ENCODE measurements at regions not wholly inside any gene's neighbourhood (a gene's known extent, or its start where the extent isn't known, plus 50 kb on each side); places are given as distances from the start of the nearest gene placed in this dataset.
"Not testable (repeated sequence)": the region's sequence is repeated elsewhere in the genome, so short reads cannot be mapped to it uniquely, and the experiment has no call there.

GRCh38 chr10:22158426-22158825, 59.4 kb downstream of the EBLN1 start:
- H3K27ac Mint-ChIP-seq, result no peak overlapping the region
- DNase-seq (ENCODE audit: low spot score in 2 of 2) (no peak), ATAC-seq (no peak)
- peaks cover 0 to under 1% of the 10 kb centered on the region in 2 donors for H3K9me3 Mint-ChIP-seq
- H3K36me3 Mint-ChIP-seq, result peaks cover 0 to 8% of the 10 kb centered on the region in 2 donors

GRCh38 chr10:22156750-22157149, 61.1 kb downstream of the EBLN1 start:
- Mint-ChIP-seq H3K36me3 (peaks cover 2 to 5% of the 10 kb centered on the region in 2 donors), H3K27ac (no peak overlapping the region), H3K9me3 (peaks cover 2 to 13% of the 10 kb centered on the region in 2 donors)
- ATAC-seq, result no peak
- no peak for DNase-seq (ENCODE audit: low spot score in 2 of 2)

GRCh38 chr10:22152403-22152802, 65.4 kb downstream of the EBLN1 start:
- DNase-seq (ENCODE audit: low spot score in 2 of 2), result no peak

GRCh38 chr10:22150842-22151241, 67.0 kb downstream of the EBLN1 start:
- Mint-ChIP-seq H3K36me3 (peaks cover 19 to 23% of the 10 kb centered on the region in 2 donors), H3K9me3 (peaks cover 13 to 33% of the 10 kb centered on the region in 2 donors), H3K27ac (no peak overlapping the region)
- DNase-seq (ENCODE audit: low spot score in 2 of 2) (no peak), ATAC-seq (no peak)

More at GRCh38 chr10:22152403-22152802, 65.4 kb downstream of the EBLN1 start:
- ATAC-seq, result no peak
- Mint-ChIP-seq H3K9me3 (peaks cover 7 to 25% of the 10 kb centered on the region in 2 donors), H3K36me3 (peaks cover 12 to 14% of the 10 kb centered on the region in 2 donors), H3K27ac (no peak overlapping the region)

GRCh38 chr10:22148961-22149360, 68.9 kb downstream of the EBLN1 start:
- peaks cover 13 to 33% of the 10 kb centered on the region in 2 donors for H3K9me3 Mint-ChIP-seq
- peaks cover 19 to 23% of the 10 kb centered on the region in 2 donors for H3K36me3 Mint-ChIP-seq
- ATAC-seq, result no peak
- H3K27ac Mint-ChIP-seq, result no peak overlapping the region
- no peak for DNase-seq (ENCODE audit: low spot score in 2 of 2)

- not testable (repeated sequence) for DNase-seq (ENCODE audit: low spot score in 2 of 2); ATAC-seq; H3K27ac Mint-ChIP-seq
- H3K9me3 Mint-ChIP-seq, result peaks cover 6 to 11% of the 10 kb centered on the region in 2 donors
- H3K36me3 Mint-ChIP-seq, result peaks cover 10 to 13% of the 10 kb centered on the region in 2 donors
Measured at GRCh38 chr10:22145873-22146272, 71.9 kb downstream of the EBLN1 start.

- Mint-ChIP-seq H3K27ac (no peak overlapping the region), H3K36me3 (no peaks in the 10 kb centered on the region)
Measured at GRCh38 chr10:22137542-22137941, 80.3 kb downstream of the EBLN1 start.

GRCh38 chr10:22135591-22135990, 82.2 kb downstream of the EBLN1 start:
- no peaks in the 10 kb centered on the region for H3K9me3 Mint-ChIP-seq
- ATAC-seq, result no peak
- no peaks in the 10 kb centered on the region for H3K36me3 Mint-ChIP-seq
- H3K27ac Mint-ChIP-seq, result no peak overlapping the region
- DNase-seq (ENCODE audit: low spot score in 2 of 2), result no peak

More at GRCh38 chr10:22137542-22137941, 80.3 kb downstream of the EBLN1 start:
- H3K9me3 Mint-ChIP-seq, result no peaks in the 10 kb centered on the region
- no peak for ATAC-seq
- DNase-seq (ENCODE audit: low spot score in 2 of 2), result no peak

GRCh38 chr10:22133749-22134624, 83.8 kb downstream of the EBLN1 start:
- Mint-ChIP-seq H3K27ac (no peak overlapping the region), H3K9me3 (peaks cover 3 to 8% of the 10 kb centered on the region in 2 donors), H3K36me3 (peaks cover 7 to 10% of the 10 kb centered on the region in 2 donors)
- DNase-seq (ENCODE audit: low spot score in 2 of 2), result no peak
- peak in 1 of 2 donors; percentile 14 for ATAC-seq

GRCh38 chr10:22130824-22131223, 87.0 kb downstream of the EBLN1 start:
- not testable (repeated sequence) for H3K36me3 Mint-ChIP-seq; H3K27ac Mint-ChIP-seq; ATAC-seq; DNase-seq (ENCODE audit: low spot score in 2 of 2); H3K9me3 Mint-ChIP-seq

GRCh38 chr10:22129612-22130011, 88.2 kb downstream of the EBLN1 start:
- H3K9me3 Mint-ChIP-seq; DNase-seq (ENCODE audit: low spot score in 2 of 2); ATAC-seq; H3K27ac Mint-ChIP-seq; H3K36me3 Mint-ChIP-seq: not testable (repeated sequence)

GRCh38 chr10:22121181-22121580, 96.6 kb downstream of the EBLN1 start:
- H3K9me3 Mint-ChIP-seq; ATAC-seq; DNase-seq (ENCODE audit: low spot score in 2 of 2); H3K27ac Mint-ChIP-seq; H3K36me3 Mint-ChIP-seq: not testable (repeated sequence)

GRCh38 chr10:22120072-22120471, 97.7 kb downstream of the EBLN1 start:
- H3K9me3 Mint-ChIP-seq; H3K27ac Mint-ChIP-seq; ATAC-seq; DNase-seq (ENCODE audit: low spot score in 2 of 2); H3K36me3 Mint-ChIP-seq: not testable (repeated sequence)

GRCh38 chr10:22119575-22119974, 98.2 kb downstream of the EBLN1 start:
- not testable (repeated sequence) for H3K36me3 Mint-ChIP-seq; DNase-seq (ENCODE audit: low spot score in 2 of 2); ATAC-seq; H3K27ac Mint-ChIP-seq; H3K9me3 Mint-ChIP-seq

GRCh38 chr10:22111705-22112104, 106.1 kb downstream of the EBLN1 start:
- Mint-ChIP-seq H3K36me3 (no peaks in the 10 kb centered on the region), H3K27ac (no peak overlapping the region), H3K9me3 (no peaks in the 10 kb centered on the region)
- DNase-seq (ENCODE audit: low spot score in 2 of 2), result no peak
- no peak for ATAC-seq

GRCh38 chr10:22111260-22111659, 106.6 kb downstream of the EBLN1 start:
- H3K9me3 Mint-ChIP-seq, result no peaks in the 10 kb centered on the region
- no peak overlapping the region for H3K27ac Mint-ChIP-seq
- no peaks in the 10 kb centered on the region for H3K36me3 Mint-ChIP-seq
- DNase-seq (ENCODE audit: low spot score in 2 of 2) (no peak), ATAC-seq (no peak)

GRCh38 chr10:22110761-22111160, 107.1 kb downstream of the EBLN1 start:
- no peak for DNase-seq (ENCODE audit: low spot score in 2 of 2)
- H3K36me3 Mint-ChIP-seq, result no peaks in the 10 kb centered on the region
- no peaks in the 10 kb centered on the region for H3K9me3 Mint-ChIP-seq
- H3K27ac Mint-ChIP-seq, result no peak overlapping the region
- no peak for ATAC-seq

- no peak for DNase-seq (ENCODE audit: low spot score in 2 of 2)
- Mint-ChIP-seq H3K9me3 (no peaks in the 10 kb centered on the region), H3K27ac (no peak overlapping the region), H3K36me3 (no peaks in the 10 kb centered on the region)
- ATAC-seq, result no peak
Measured at GRCh38 chr10:22105270-22105669, 101.7 kb upstream of the DNAJC1 start.
